A549 (cell line): ENCODE measurements at regions not wholly inside any gene's neighbourhood (a gene's known extent, or its start where the extent isn't known, plus 50 kb on each side); places are given as distances from the start of the nearest gene placed in this dataset.

Source experiments
- ATAC-seq, 2 experiments: fragments of 200-7000 bp in 1 of 2; fragments of >200 bp in 1 of 2; cut with Nextera tagmentation in 1 of 2; cut with Tn5 transposase in 1 of 2; 3 replicates each; pipeline versions ENCODE4 v1.8.0 to v1.9.1; 2018 to 2020; ENCODE audit warnings: mild to moderate bottlenecking in 1 of 2, moderate library complexity in 1 of 2
- CTCF ChIA-PET: fragments of 300-600 bp; sonication (Branson Sonifier 250); formaldehyde crosslinking; extraction: SDS; loops from one replicate; lab custom pipeline; 2021; ENCODE audit warnings: antibody characterized with exemption, inconsistent platforms; lab: Yijun Ruan, JAX
- POLR2A ChIA-PET: fragments of 350-600 bp; formaldehyde crosslinking; extraction: SDS; loops from one replicate; lab custom pipeline; 2021; ENCODE audit warnings: antibody characterized with exemption, inconsistent platforms; lab: Yijun Ruan, JAX
- DNase-seq, 2 experiments: peaks; one replicate each; pipeline versions ENCODE4 v3.0.0 to v3.0.0-alpha.2; 2011 to 2016; ENCODE audit warnings: low read depth in 1 of 2, low spot score in 1 of 2
- FAIRE-seq: peaks from 2 replicates; lab custom pipeline; 2011; peaks lifted over from hg19 to GRCh38; lab: Jason Lieb, UNC
- H3K27ac ChIP-seq, 2 experiments: fragments of >200 bp; sonication (Bioruptor Twin); formaldehyde crosslinking; 3 replicates each; pipeline ENCODE4 v1.5.1; 2016 to 2017
- H3K4me1 ChIP-seq: fragments of >200 bp; sonication (Bioruptor Twin); formaldehyde crosslinking; 3 replicates; pipeline ENCODE4 v1.6.1; 2016
- H3K4me2 ChIP-seq: fragments of >200 bp; sonication (Bioruptor Twin); formaldehyde crosslinking; 3 replicates; pipeline ENCODE4 v1.6.1; 2016
- H3K4me3 ChIP-seq: fragments of >200 bp; sonication (Bioruptor Twin); formaldehyde crosslinking; 3 replicates; pipeline ENCODE4 v1.5.1; 2016
- H3K9me3 ChIP-seq: fragments of >200 bp; sonication (Bioruptor Twin); formaldehyde crosslinking; 3 replicates; pipeline ENCODE4 v1.6.1; 2016
- CBX2 ChIP-seq: fragments of 200-600 bp; sonication (generic); IDR thresholded peaks from 2 replicates; pipeline ENCODE4 v1.6.1; 2016; ENCODE audit warnings: low read depth, mild to moderate bottlenecking, borderline replicate concordance
- CHD2 ChIP-seq: fragments of 150-350 bp; IDR thresholded peaks from 2 replicates; pipeline ENCODE4 v1.6.1; 2014; ENCODE audit warnings: low read length; ENCODE audit not compliant: partially characterized antibody
- EHMT2 ChIP-seq: fragments of 200-600 bp; sonication (generic); IDR thresholded peaks from 2 replicates; pipeline ENCODE4 v1.6.1; 2016; ENCODE audit warnings: antibody characterized with exemption, low read depth, mild to moderate bottlenecking, moderate library complexity
- ELK1 ChIP-seq: fragments of 150-350 bp; IDR thresholded peaks from 2 replicates; pipeline ENCODE4 v1.6.1; 2014; ENCODE audit warnings: low read depth, mild to moderate bottlenecking, low read length
- FOXS1 ChIP-seq: fragments of 250-450 bp; sonication (Bioruptor Pico); IDR thresholded peaks from 2 replicates; pipeline ENCODE4 v1.5.0; 2020; ENCODE audit warnings: mild to moderate bottlenecking, moderate library complexity
- HOXB13 ChIP-seq: fragments of 250-450 bp; sonication (Bioruptor Pico); IDR thresholded peaks from 2 replicates; pipeline ENCODE4 v1.5.0; 2020; ENCODE audit warnings: low read depth, mild to moderate bottlenecking, moderate library complexity
- JUN ChIP-seq, 2 experiments: fragments of >200 bp; sonication (Bioruptor Twin); formaldehyde crosslinking; IDR thresholded peaks; 2 replicates in 1 of 2; 3 replicates in 1 of 2; pipeline ENCODE4 v1.6.1; 2016 to 2017
- JUNB ChIP-seq: fragments of >200 bp; sonication (Bioruptor Twin); formaldehyde crosslinking; IDR thresholded peaks from 2 replicates; pipeline ENCODE4 v1.6.1; 2016
- MAFK ChIP-seq: fragments of 450-650 bp; IDR thresholded peaks from 2 replicates; pipeline ENCODE4 v1.6.1; 2014; ENCODE audit not compliant: partially characterized antibody
- MAX ChIP-seq: IDR thresholded peaks from 2 replicates; pipeline ENCODE4 v1.6.1; 2012
- PBX3 ChIP-seq: IDR thresholded peaks from 2 replicates; pipeline ENCODE4 v1.6.1; 2012
- POLR2A ChIP-seq: IDR thresholded peaks from 2 replicates; pipeline ENCODE4 v1.6.1; 2012; ENCODE audit warnings: mild to moderate bottlenecking, low read length
- POLR2AphosphoS2 ChIP-seq: conservative IDR thresholded peaks from 2 replicates; pipeline ENCODE4 v1.6.1; 2012; ENCODE audit warnings: low read length, improper control_type of control experiment, inconsistent platforms
- RAD21 ChIP-seq, 2 experiments: fragments of >200 bp in 1 of 2; sonication (Bioruptor Twin) in 1 of 2; formaldehyde crosslinking in 1 of 2; IDR thresholded peaks in 1 of 2; conservative IDR thresholded peaks in 1 of 2; 2 replicates in 1 of 2; 3 replicates in 1 of 2; pipeline ENCODE4 v1.6.1; 2012 to 2018; ENCODE audit warnings: inconsistent platforms in 1 of 2
- REST ChIP-seq: fragments of 200-600 bp; sonication (generic); IDR thresholded peaks from 2 replicates; pipeline ENCODE4 v1.6.1; 2016; ENCODE audit warnings: antibody characterized with exemption, mild to moderate bottlenecking, moderate library complexity
- TP53 ChIP-seq: fragments of 250-450 bp; sonication (Bioruptor Pico); IDR thresholded peaks from 2 replicates; pipeline ENCODE4 v1.5.0; 2021; ENCODE audit warnings: mild to moderate bottlenecking, moderate library complexity
- USF2 ChIP-seq: fragments of 450-650 bp; IDR thresholded peaks from 2 replicates; pipeline ENCODE4 v1.6.1; 2014; ENCODE audit warnings: antibody characterized with exemption
- ZFP36 ChIP-seq: fragments of 450-650 bp; IDR thresholded peaks from 2 replicates; pipeline ENCODE4 v1.6.1; 2014; ENCODE audit warnings: borderline replicate concordance; ENCODE audit not compliant: partially characterized antibody
- WGBS: methylation state at CpG from one replicate; pipeline ENCODE4 v1.1.6; 2017; ENCODE audit errors: missing lambda C conversion rate; 5-methylcytosine and 5-hydroxymethylcytosine counted together

GRCh38 chr2:222146488-222146887 lies 152.3 kb downstream of the PAX3 start:
- CTCF ChIA-PET = no interaction called here
- POLR2A ChIA-PET = interaction anchor here (0.6 kb wide), 1 partner anchor 75 kb away, joined by 3 read pairs; no protein-coding TSS in a partner anchor
- DNase-seq = no peak
- WGBS = 0% methylated on average over 3 of the region's 3 CpGs
- ATAC-seq = no peak
- Histone ChIP-seq H3K27ac (no peak overlapping the region), H3K4me2 (no peak overlapping the region), H3K4me1 (no peaks in the 10 kb centered on the region), H3K9me3 (no peaks in the 10 kb centered on the region), H3K4me3 (no peak overlapping the region)
- TF ChIP-seq POLR2A (no peak), ZFP36 (no peak), REST (no peak), JUNB (no peak), JUN (IDR thresholded peaks at IDR 0.05) (no peak), CBX2 (no peak), HOXB13 (no peak)
- no peak for FAIRE-seq

GRCh38 chr2:222142027-222142426 lies 156.8 kb downstream of the PAX3 start:
- WGBS = 5% methylated on average over 1 of the region's 1 CpG
- CTCF ChIA-PET = no interaction called here
- ATAC-seq (no peak), DNase-seq (no peak), FAIRE-seq (no peak)
- no peaks in the 10 kb centered on the region for H3K4me1 ChIP-seq
- no peaks in the 10 kb centered on the region for H3K9me3 ChIP-seq
- no peak overlapping the region for H3K4me3 ChIP-seq
- POLR2A ChIA-PET = no interaction called here
- H3K27ac ChIP-seq = no peak overlapping the region
- no peak overlapping the region for H3K4me2 ChIP-seq
- TF ChIP-seq MAX = no peak
- no peak for TF ChIP-seq ELK1
- TF ChIP-seq POLR2AphosphoS2 = no peak
- no peak for TF ChIP-seq USF2
- TF ChIP-seq, all 56 proteins: peak for 0

- H3K4me1 ChIP-seq = no peaks in the 10 kb centered on the region
- no peak overlapping the region for H3K27ac ChIP-seq
- ChIA-PET POLR2A (no interaction called here), CTCF (no interaction called here)
- H3K9me3 ChIP-seq = no peaks in the 10 kb centered on the region
- no peak overlapping the region for H3K4me2 ChIP-seq
- no peak overlapping the region for H3K4me3 ChIP-seq
- ATAC-seq (no peak), FAIRE-seq (no peak), DNase-seq (no peak)
- WGBS = 4% methylated on average over 5 of the region's 5 CpGs
- TF ChIP-seq REST (no peak), EHMT2 (no peak), HOXB13 (no peak), MAFK (no peak), PBX3 (no peak), TP53 (CRISPR knock-in tag) (no peak), RAD21 (conservative IDR thresholded peaks at IDR 0.05 in 1 of 2, IDR thresholded peaks at IDR 0.05 in 1 of 2) (no peak), FOXS1 (CRISPR knock-in tag) (no peak), CHD2 (no peak)
Observed at GRCh38 chr2:222136106-222136630, 162.6 kb downstream of the PAX3 start.
